HL-60 (cell line): ENCODE measurements at regions not wholly inside any gene's neighbourhood (a gene's known extent, or its start where the extent isn't known, plus 50 kb on each side); places are given as distances from the start of the nearest gene placed in this dataset.

ENCODE experiments used
- CTCF ChIP-seq: IDR thresholded peaks from one replicate; pipeline ENCODE4 v1.5.1; 2011; ENCODE audit warnings: low read length, control low read depth, inconsistent platforms; ENCODE audit not compliant: insufficient read depth
- GABPA ChIP-seq: IDR thresholded peaks from 2 replicates; pipeline ENCODE4 v1.6.1; 2012; ENCODE audit warnings: low read depth
- POLR2AphosphoS5 ChIP-seq: IDR thresholded peaks from 2 replicates; pipeline ENCODE4 v1.6.1; 2012; ENCODE audit warnings: low read depth
- REST ChIP-seq: IDR thresholded peaks from 2 replicates; pipeline ENCODE4 v1.6.1; 2012; ENCODE audit warnings: low read depth; ENCODE audit not compliant: insufficient replicate concordance
- SPI1 ChIP-seq: IDR thresholded peaks from 2 replicates; pipeline ENCODE4 v1.6.1; 2012; ENCODE audit warnings: low read depth, mild to moderate bottlenecking, borderline replicate concordance

- TF ChIP-seq CTCF (no peak), POLR2AphosphoS5 (no peak), REST (no peak), GABPA (no peak), SPI1 (no peak)
These were observed 778.2 kb downstream of the MTRR start for GRCh38 chr5:8647111-8647510.
